ENCODE measurements at regions not wholly inside any gene's neighbourhood (a gene's known extent, or its start where the extent isn't known, plus 50 kb on each side); places are given as distances from the start of the nearest gene placed in this dataset.

DNA sequence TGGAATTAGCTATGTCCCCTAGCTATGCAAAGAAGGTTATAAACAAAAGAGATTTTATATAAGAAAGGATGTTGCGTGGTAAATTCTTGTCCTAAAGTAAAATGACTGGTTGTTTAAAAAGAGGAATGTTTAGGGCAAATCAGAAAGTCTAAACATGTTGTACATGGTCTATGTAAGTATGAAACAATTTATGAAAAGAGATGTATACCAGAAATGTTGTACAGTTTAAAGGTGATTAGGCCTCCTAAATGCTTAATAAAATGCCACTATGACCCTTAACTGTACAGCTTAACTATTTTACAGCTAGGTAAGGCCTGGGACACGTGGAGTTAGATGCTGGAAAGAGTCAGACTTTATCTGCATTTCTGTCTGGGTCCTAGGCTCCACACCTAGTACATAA is 775.9 kb upstream of the KLHL1 start:
- no peak overlapping the region for H2BK20ac ChIP-seq (ENCODE audit: low read depth, low read length, poor library complexity, severe bottlenecking)
- H3K23ac ChIP-seq (ENCODE audit: insufficient read length, low read depth, low read length) = no peak overlapping the region
- Mint-ChIP-seq H3K4me3 (no peak overlapping the region), H3K36me3 (ENCODE audit: insufficient read depth in 1 of 3, low read depth in 3 of 3) (peaks cover 5 to 10% (median 6%) of the 10 kb centered on the region in 3 experiments; a peak in 6 of 7 replicates), H3K27ac (no peak overlapping the region), H3K4me1 (no peaks in the 10 kb centered on the region), H3K9me3 (peaks cover 23 to 24% of the 10 kb centered on the region in 2 experiments), H3K27me3 (ENCODE audit: low read depth) (no peaks in the 10 kb centered on the region)
- H3K4me2 ChIP-seq (ENCODE audit: insufficient read depth, insufficient read length, low read length) = no peak overlapping the region
- H3K9me3 ChIP-seq (ENCODE audit: control insufficient read depth, low read depth, low read length) = no peaks in the 10 kb centered on the region
- H3T11ph ChIP-seq (ENCODE audit: low read length) = no peak overlapping the region
- H2AFZ ChIP-seq (ENCODE audit: low read length) = no peak overlapping the region
- no peaks in the 10 kb centered on the region for H4K20me1 ChIP-seq (ENCODE audit: control insufficient read depth, insufficient read depth, insufficient read length)
- H3K9ac ChIP-seq (ENCODE audit: extremely low read depth, insufficient read length, low read length) = no peak overlapping the region
- H2BK15ac ChIP-seq (ENCODE audit: low read depth, low read length) = no peak overlapping the region
- no CpG with 5 or more reads among the region's 2 CpGs for WGBS (ENCODE audit: extremely low coverage, insufficient read length, low lambda C conversion rate)
- no peak overlapping the region for H2BK120ac ChIP-seq (ENCODE audit: low read depth, low read length, poor library complexity, severe bottlenecking)
- no peak overlapping the region for H3K4ac ChIP-seq (ENCODE audit: low read depth, low read length)
- no peak overlapping the region for H2BK5ac ChIP-seq (ENCODE audit: insufficient read length, low read length)
- H4K91ac ChIP-seq (ENCODE audit: insufficient read length, low read depth, low read length) = no peak overlapping the region
- H3K27me3 ChIP-seq (ENCODE audit: insufficient read depth, low read length) = no peaks in the 10 kb centered on the region
- no peak overlapping the region for H2BK12ac ChIP-seq (ENCODE audit: insufficient read length, low read depth, low read length)
- no peak for DNase-seq
- no peak overlapping the region for H3K27ac ChIP-seq (ENCODE audit: insufficient read length, low read depth, low read length)
- no peak overlapping the region for H3K56ac ChIP-seq (ENCODE audit: insufficient read length, low read depth, low read length)
- no peak overlapping the region for H3K18ac ChIP-seq (ENCODE audit: insufficient read length, low read depth, low read length)
- no peaks in the 10 kb centered on the region for H3K4me1 ChIP-seq (ENCODE audit: insufficient read depth, low read length)
- TF ChIP-seq, protein P1, sequence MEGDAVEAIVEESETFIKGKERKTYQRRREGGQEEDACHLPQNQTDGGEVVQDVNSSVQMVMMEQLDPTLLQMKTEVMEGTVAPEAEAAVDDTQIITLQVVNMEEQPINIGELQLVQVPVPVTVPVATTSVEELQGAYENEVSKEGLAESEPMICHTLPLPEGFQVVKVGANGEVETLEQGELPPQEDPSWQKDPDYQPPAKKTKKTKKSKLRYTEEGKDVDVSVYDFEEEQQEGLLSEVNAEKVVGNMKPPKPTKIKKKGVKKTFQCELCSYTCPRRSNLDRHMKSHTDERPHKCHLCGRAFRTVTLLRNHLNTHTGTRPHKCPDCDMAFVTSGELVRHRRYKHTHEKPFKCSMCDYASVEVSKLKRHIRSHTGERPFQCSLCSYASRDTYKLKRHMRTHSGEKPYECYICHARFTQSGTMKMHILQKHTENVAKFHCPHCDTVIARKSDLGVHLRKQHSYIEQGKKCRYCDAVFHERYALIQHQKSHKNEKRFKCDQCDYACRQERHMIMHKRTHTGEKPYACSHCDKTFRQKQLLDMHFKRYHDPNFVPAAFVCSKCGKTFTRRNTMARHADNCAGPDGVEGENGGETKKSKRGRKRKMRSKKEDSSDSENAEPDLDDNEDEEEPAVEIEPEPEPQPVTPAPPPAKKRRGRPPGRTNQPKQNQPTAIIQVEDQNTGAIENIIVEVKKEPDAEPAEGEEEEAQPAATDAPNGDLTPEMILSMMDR (conservative IDR thresholded peaks at IDR 0.05) = no peak
- no peaks in the 10 kb centered on the region for H3K23me2 ChIP-seq (ENCODE audit: insufficient read length, low read depth, low read length, poor library complexity, severe bottlenecking)
- H3K79me1 ChIP-seq (ENCODE audit: insufficient read depth, low read depth, low read length, poor library complexity, severe bottlenecking) = no peaks in the 10 kb centered on the region
- H2AK5ac ChIP-seq (ENCODE audit: insufficient read length, low read length) = no peak overlapping the region
- H4K8ac ChIP-seq (replicated peaks; ENCODE audit: insufficient read length, low read depth, low read length) = no peak overlapping the region
- no peaks in the 10 kb centered on the region for H3K79me2 ChIP-seq (ENCODE audit: insufficient read depth, low read length)
- no peak overlapping the region for H3K14ac ChIP-seq (ENCODE audit: insufficient read depth, low read length)
- no peak overlapping the region for H4K5ac ChIP-seq (ENCODE audit: insufficient read length, low read depth, low read length)
